Prostate gland (tissue), 2 donors: ENCODE measurements at regions not wholly inside any gene's neighbourhood (a gene's known extent, or its start where the extent isn't known, plus 50 kb on each side); places are given as distances from the start of the nearest gene placed in this dataset.

Experiments used
- DNase-seq: peaks from one replicate; pipeline ENCODE4 v3.0.0-alpha.2; 2019; ENCODE audit warnings: low spot score
- H3K27ac ChIP-seq, 2 donors: fragments of 200-600 bp; sonication (generic); 2 replicates each; pipeline ENCODE4 v1.5.1; 2017 to 2019
- H3K27me3 ChIP-seq: fragments of 200-600 bp; sonication (generic); replicated peaks from 2 replicates; pipeline ENCODE4 v1.5.1; 2019; ENCODE audit not compliant: insufficient read depth
- H3K36me3 ChIP-seq, 2 donors: fragments of 200-600 bp; sonication (generic); 1 replicate in 1 of 2; 2 replicates in 1 of 2; pipeline versions ENCODE4 v1.5.1 to v1.8.1; 2017 to 2019
- H3K4me1 ChIP-seq: fragments of 200-600 bp; sonication (generic); replicated peaks from 2 replicates; pipeline ENCODE4 v1.5.1; 2019
- H3K4me3 ChIP-seq, 2 donors: fragments of 200-600 bp; sonication (generic); 2 replicates each; pipeline ENCODE4 v1.5.1; 2017 to 2019
- H3K9me3 ChIP-seq: fragments of 200-600 bp; sonication (generic); 2 replicates; pipeline ENCODE4 v1.5.1; 2017
- POLR2A ChIP-seq: fragments of 450-650 bp; IDR thresholded peaks from one replicate; pipeline ENCODE4 v1.6.1; 2016; ENCODE audit warnings: antibody characterized with exemption, mild to moderate bottlenecking
- POLR2AphosphoS5 ChIP-seq: sonication (generic); formaldehyde crosslinking; IDR thresholded peaks from one replicate; pipeline ENCODE4 v1.6.1; 2017; ENCODE audit warnings: antibody characterized with exemption
- WGBS: methylation state at CpG from one replicate; pipeline ENCODE4 v1.1.5; 2018; 5-methylcytosine and 5-hydroxymethylcytosine counted together
- intact Hi-C: fragments of 100-400 bp; cut with DNase I; formaldehyde crosslinking; loops from one replicate; pipeline ENCODE4 v1.14.2; 2022
- TF ChIP-seq, protein P1 (sequence below), 4 experiments: fragments of 200-600 bp in 2 of 4; fragments of 450-650 bp in 2 of 4; sonication (generic) in 2 of 4; IDR thresholded peaks; 1 replicate in 3 of 4; 2 replicates in 1 of 4; pipeline ENCODE4 v1.5.1; 2016 to 2019; ENCODE audit warnings: antibody characterized with exemption in 4 of 4, mild to moderate bottlenecking in 2 of 4, moderate library complexity in 2 of 4

- H3K4me1 ChIP-seq = no peaks in the 10 kb centered on the region
- TF ChIP-seq, protein P1, sequence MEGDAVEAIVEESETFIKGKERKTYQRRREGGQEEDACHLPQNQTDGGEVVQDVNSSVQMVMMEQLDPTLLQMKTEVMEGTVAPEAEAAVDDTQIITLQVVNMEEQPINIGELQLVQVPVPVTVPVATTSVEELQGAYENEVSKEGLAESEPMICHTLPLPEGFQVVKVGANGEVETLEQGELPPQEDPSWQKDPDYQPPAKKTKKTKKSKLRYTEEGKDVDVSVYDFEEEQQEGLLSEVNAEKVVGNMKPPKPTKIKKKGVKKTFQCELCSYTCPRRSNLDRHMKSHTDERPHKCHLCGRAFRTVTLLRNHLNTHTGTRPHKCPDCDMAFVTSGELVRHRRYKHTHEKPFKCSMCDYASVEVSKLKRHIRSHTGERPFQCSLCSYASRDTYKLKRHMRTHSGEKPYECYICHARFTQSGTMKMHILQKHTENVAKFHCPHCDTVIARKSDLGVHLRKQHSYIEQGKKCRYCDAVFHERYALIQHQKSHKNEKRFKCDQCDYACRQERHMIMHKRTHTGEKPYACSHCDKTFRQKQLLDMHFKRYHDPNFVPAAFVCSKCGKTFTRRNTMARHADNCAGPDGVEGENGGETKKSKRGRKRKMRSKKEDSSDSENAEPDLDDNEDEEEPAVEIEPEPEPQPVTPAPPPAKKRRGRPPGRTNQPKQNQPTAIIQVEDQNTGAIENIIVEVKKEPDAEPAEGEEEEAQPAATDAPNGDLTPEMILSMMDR (IDR thresholded peaks at IDR 0.05) = no peak
- TF ChIP-seq POLR2A (no peak), POLR2AphosphoS5 (no peak)
- no peaks in the 10 kb centered on the region for H3K9me3 ChIP-seq
- 82% methylated on average over 3 of the region's 3 CpGs for WGBS
- H3K27me3 ChIP-seq = no peaks in the 10 kb centered on the region
- intact Hi-C loops = no loop called here
- no peak overlapping the region for H3K4me3 ChIP-seq
- H3K27ac ChIP-seq = no peak overlapping the region
- H3K36me3 ChIP-seq = no peaks in the 10 kb centered on the region
- no peak for DNase-seq
These were observed 223.1 kb upstream of the ACVR2A start for GRCh38 chr2:147621656-147622197.

GRCh38 chr2:147619808-147620207 lies 225.0 kb upstream of the ACVR2A start:
- TF ChIP-seq POLR2A = no peak
- TF ChIP-seq, protein P1 (IDR thresholded peaks at IDR 0.05) = no peak
- TF ChIP-seq POLR2AphosphoS5 = no peak
- no peaks in the 10 kb centered on the region for H3K27me3 ChIP-seq
- H3K9me3 ChIP-seq = no peaks in the 10 kb centered on the region
- H3K27ac ChIP-seq = no peak overlapping the region
- 94% methylated on average over 4 of the region's 4 CpGs for WGBS
- intact Hi-C loops = no loop called here
- H3K4me1 ChIP-seq = no peaks in the 10 kb centered on the region
- H3K4me3 ChIP-seq = no peak overlapping the region
- H3K36me3 ChIP-seq = no peaks in the 10 kb centered on the region
- DNase-seq = no peak

DNA sequence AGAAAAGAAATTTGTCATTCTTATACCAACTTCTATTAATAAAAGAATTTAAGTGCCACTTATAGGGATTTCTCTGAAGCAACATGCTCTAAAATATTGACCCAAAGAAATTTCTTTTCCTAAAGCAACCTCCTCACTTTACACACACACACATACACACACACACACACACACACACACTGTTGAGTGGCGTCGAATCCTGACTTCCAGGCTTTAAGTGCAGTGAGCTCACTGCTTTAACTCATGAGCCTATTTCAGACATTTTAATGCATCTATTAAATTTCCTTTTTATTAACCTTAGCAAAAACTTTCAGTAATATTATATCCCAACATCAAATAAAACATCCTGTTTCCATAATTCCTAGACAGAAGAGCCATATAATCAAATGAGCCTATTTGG lies 229.1 kb upstream of the ACVR2A start:
- WGBS = 63% methylated on average over 2 of the region's 2 CpGs
- H3K4me1 ChIP-seq = no peaks in the 10 kb centered on the region
- no peak overlapping the region for H3K4me3 ChIP-seq
- no peaks in the 10 kb centered on the region for H3K27me3 ChIP-seq
- intact Hi-C loops = no loop called here
- H3K9me3 ChIP-seq = no peaks in the 10 kb centered on the region
- H3K27ac ChIP-seq = no peak overlapping the region
- no peaks in the 10 kb centered on the region for H3K36me3 ChIP-seq
- TF ChIP-seq, protein P1 (IDR thresholded peaks at IDR 0.05) = no peak
- TF ChIP-seq POLR2A (no peak), POLR2AphosphoS5 (no peak)
- no peak for DNase-seq

DNA sequence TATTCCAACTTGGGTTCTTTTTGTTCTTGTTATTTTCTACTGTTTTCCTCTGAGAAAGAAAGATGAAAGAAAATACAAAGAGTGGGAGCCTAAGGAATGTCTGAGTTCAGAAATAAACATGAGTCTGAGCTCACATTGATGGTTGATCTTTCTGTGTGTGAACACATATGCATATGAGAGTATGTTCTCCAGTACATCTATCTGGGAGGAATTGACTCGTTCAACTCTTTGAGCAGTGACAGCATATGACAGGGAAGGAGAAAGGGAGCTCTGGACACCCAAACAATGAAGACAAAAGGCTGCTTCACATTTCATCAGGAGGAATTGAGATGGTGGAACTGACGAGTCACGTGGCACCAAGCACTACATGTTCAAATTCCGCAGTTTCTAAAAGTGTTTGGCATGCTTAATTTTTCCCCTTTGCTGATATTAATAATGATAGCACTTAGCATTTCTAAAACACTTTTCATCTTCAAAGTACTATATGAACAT lies 229.8 kb upstream of the ACVR2A start:
- no peaks in the 10 kb centered on the region for H3K9me3 ChIP-seq
- H3K27ac ChIP-seq = no peak overlapping the region
- H3K4me3 ChIP-seq = no peak overlapping the region
- no peaks in the 10 kb centered on the region for H3K36me3 ChIP-seq
- DNase-seq = no peak
- WGBS = 91% methylated on average over 4 of the region's 4 CpGs
- no peaks in the 10 kb centered on the region for H3K4me1 ChIP-seq
- TF ChIP-seq POLR2A (no peak), POLR2AphosphoS5 (no peak)
- TF ChIP-seq, protein P1 (IDR thresholded peaks at IDR 0.05) = no peak
- intact Hi-C loops = no loop called here
- H3K27me3 ChIP-seq = no peaks in the 10 kb centered on the region

- DNase-seq = no peak
- TF ChIP-seq POLR2AphosphoS5 = no peak
- TF ChIP-seq POLR2A = no peak
- TF ChIP-seq, protein P1 (IDR thresholded peaks at IDR 0.05) = no peak
- Histone ChIP-seq H3K27me3 (no peaks in the 10 kb centered on the region), H3K9me3 (no peaks in the 10 kb centered on the region), H3K4me3 (no peak overlapping the region), H3K4me1 (no peaks in the 10 kb centered on the region), H3K36me3 (no peaks in the 10 kb centered on the region), H3K27ac (no peak overlapping the region)
- intact Hi-C loops = no loop called here
- WGBS = 63% methylated on average over 3 of the region's 3 CpGs
These were observed 230.4 kb upstream of the ACVR2A start for GRCh38 chr2:147614471-147614870.
